ENCODE measurements at regions not wholly inside any gene's neighbourhood (a gene's known extent, or its start where the extent isn't known, plus 50 kb on each side); places are given as distances from the start of the nearest gene placed in this dataset.
"Not testable (repeated sequence)": the region's sequence is repeated elsewhere in the genome, so short reads cannot be mapped to it uniquely, and the experiment has no call there.

- DNase-seq (ENCODE audit: low spot score): peak; percentile 21
Measured at GRCh38 chr3:153976891-153977554, 144.2 kb upstream of the ARHGEF26 start.

- DNase-seq (ENCODE audit: low spot score): no peak
Measured at GRCh38 chr3:153978006-153978405, 143.2 kb upstream of the ARHGEF26 start.

GRCh38 chr3:153979418-153980251, 141.6 kb upstream of the ARHGEF26 start:
- DNase-seq (ENCODE audit: low spot score): no peak

DNA sequence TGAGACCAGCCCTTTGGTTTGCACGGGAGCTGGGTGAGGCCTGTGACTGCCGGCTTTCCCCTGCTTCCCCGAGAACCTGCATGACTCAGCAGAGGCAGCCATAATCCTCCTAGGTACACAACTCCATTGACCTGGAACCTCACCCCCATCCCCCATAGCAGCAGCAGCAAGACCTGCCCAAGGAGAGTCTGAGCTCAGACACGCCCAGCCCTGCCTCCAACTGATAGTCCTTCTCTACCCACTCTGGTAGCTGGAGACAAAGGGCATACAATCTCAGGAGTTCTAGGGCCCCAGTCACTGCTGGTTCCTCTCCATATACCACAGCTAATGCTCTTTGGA, 141.0 kb upstream of the ARHGEF26 start:
- DNase-seq (ENCODE audit: low spot score): no peak

DNA sequence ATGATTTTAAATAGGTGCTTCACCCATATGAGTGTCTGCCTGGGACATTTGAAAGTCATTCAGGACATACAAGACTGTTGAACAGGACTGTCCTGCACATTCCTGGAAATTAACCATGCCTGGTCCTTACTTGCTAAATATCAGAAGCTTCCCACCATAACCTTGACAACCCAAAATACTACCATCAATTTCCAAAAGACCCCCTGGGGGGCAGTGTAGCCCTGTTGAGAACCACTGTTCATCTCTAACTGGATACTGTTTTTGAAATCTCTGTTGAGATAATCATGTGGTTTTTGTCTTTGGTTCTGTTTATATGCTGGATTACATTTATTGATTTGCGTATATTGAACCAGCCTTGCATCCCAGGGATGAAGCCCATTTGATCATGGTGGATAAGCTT, 123.8 kb upstream of the ARHGEF26 start:
- not testable (repeated sequence) for DNase-seq (ENCODE audit: low spot score)

- no peak for DNase-seq (ENCODE audit: low spot score)
Measured at GRCh38 chr3:154003649-154004048, 117.5 kb upstream of the ARHGEF26 start.

- DNase-seq (ENCODE audit: low spot score): no peak
Measured at GRCh38 chr3:154011036-154011435, 110.2 kb upstream of the ARHGEF26 start.

DNA sequence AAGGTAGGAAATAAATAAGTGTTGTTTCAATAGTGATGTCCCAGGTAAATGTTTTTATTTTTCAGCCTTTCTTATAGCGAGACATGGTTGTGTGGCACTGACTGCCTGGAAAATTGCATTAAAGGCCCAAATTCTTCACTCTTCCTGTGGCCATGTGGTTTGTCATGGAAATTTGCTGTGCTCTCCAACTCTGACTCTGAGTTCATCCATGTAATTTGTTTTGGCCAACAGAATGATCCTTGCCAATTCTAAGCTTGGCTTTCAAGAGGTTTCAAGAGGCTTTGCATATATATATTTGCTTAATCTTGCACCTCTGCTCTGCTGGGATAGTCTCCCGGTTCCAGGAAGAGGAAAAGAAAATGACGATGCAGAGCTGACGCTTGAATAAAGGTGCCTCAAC, 107.5 kb upstream of the ARHGEF26 start:
- DNase-seq (ENCODE audit: low spot score): no peak

- no peak for DNase-seq (ENCODE audit: low spot score)
Measured at GRCh38 chr3:154015307-154015706, 105.9 kb upstream of the ARHGEF26 start.

- peak; percentile 21 for DNase-seq (ENCODE audit: low spot score)
Measured at GRCh38 chr3:154018100-154018696, 103.0 kb upstream of the ARHGEF26 start.

- no peak for DNase-seq (ENCODE audit: low spot score)
Measured at GRCh38 chr3:154022606-154023005, 98.6 kb upstream of the ARHGEF26 start.

GRCh38 chr3:154023148-154023547, 98.0 kb upstream of the ARHGEF26 start:
- DNase-seq (ENCODE audit: low spot score): no peak

DNA sequence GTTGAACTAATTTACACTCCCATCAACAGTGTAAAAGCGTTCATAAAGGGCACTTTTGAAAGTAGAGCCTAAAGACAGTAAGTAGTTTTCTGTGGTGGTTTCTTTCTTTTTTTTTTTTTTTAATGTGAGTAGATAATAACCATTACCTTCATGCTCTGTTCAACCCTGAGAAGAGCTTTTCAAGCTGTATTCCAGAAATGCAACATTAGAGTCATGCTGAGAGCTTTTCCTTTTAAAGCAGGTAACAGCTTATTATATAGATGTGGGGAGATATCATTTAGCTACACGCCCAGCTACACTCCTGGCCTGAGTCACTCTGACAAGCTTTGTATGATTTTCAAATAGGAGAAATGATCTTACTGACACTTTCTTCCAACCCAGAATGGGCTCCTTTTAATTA, 96.2 kb upstream of the ARHGEF26 start:
- DNase-seq (ENCODE audit: low spot score): no peak

DNA sequence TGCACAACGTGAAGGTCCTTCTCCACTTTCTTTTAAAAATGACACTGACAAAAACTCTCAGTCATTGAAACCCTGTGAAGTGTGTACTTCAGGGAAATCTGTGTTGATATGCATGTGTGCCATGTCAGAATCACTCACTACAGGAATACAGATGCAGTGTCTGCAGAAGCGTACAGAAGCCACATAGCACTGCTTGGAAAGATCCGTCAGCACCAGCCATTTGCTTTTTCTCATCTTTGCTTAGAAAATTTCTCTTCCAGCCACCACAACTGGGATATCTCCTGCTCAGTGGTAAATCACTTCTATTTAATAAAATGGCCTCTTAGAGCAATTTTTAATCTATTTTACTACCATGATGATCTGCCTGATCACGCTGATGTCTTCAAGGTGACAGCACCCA, 91.3 kb upstream of the ARHGEF26 start:
- DNase-seq (ENCODE audit: low spot score): no peak

- DNase-seq (ENCODE audit: low spot score): no peak
Measured at GRCh38 chr3:154034797-154035330, 86.3 kb upstream of the ARHGEF26 start.

DNA sequence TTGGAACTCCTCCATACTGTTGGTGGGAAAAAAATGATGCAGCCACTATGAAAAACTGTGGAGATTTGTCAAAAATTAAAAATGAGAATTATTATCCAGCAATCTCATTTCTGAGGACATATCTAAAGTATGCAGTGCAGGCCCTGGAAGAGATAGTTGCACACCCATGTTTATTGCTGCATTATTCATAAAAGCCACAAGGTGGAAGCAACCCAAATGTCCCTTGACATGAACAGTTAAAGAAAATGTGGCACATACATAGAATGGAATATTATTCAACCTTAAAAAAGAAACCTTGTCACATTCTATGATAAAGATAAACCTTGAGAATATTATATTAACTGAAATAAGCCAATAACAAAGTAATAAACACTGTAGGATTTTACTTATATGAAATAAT, 80.9 kb upstream of the ARHGEF26 start:
- DNase-seq (ENCODE audit: low spot score): no peak

DNA sequence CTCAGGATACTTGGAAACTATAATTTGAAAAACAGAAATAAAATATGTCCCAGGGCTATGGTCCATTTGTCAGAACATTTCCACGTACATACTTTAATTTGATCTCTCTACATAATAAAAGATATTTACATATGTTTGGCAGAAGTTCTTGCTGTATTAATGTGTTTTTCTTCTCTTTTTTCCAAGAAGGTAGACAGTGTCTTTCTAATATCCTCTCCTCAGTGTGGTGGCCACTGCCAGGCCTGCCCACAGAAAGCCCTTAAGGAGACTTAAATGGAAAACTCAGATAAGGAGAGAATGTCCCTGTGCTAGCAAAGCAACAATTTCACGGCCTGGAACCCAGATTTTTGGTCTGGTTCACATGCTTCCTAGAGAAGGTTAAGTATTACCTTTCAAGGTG, 76.5 kb upstream of the ARHGEF26 start:
- no peak for DNase-seq (ENCODE audit: low spot score)

GRCh38 chr3:154050216-154050615, 71.0 kb upstream of the ARHGEF26 start:
- no peak for DNase-seq (ENCODE audit: low spot score)

GRCh38 chr3:154050766-154051165, 70.4 kb upstream of the ARHGEF26 start:
- peak; percentile 26 for DNase-seq (ENCODE audit: low spot score)

- DNase-seq (ENCODE audit: low spot score): no peak
Measured at GRCh38 chr3:154059833-154060232, 61.4 kb upstream of the ARHGEF26 start.

- DNase-seq (ENCODE audit: low spot score): peak; percentile 61
Measured at GRCh38 chr3:154060238-154061000, 60.8 kb upstream of the ARHGEF26 start.

GRCh38 chr3:154061001-154061370, 60.2 kb upstream of the ARHGEF26 start:
- no peak for DNase-seq (ENCODE audit: low spot score)
